Suprapubic skin (tissue), 4 donors: ENCODE measurements at regions not wholly inside any gene's neighbourhood (a gene's known extent, or its start where the extent isn't known, plus 50 kb on each side); places are given as distances from the start of the nearest gene placed in this dataset.

Experiments
- DNase-seq, 2 donors: peaks; one replicate each; pipeline ENCODE4 v3.0.0-alpha.2; 2019; ENCODE audit warnings: low spot score in 2 of 2
- H3K27ac ChIP-seq: fragments of 200-600 bp; sonication (generic); one replicate; pipeline ENCODE4 v1.5.1; 2019
- H3K27me3 ChIP-seq: fragments of 200-600 bp; sonication (generic); one replicate; pipeline ENCODE4 v1.5.1; 2019
- H3K36me3 ChIP-seq: fragments of 200-600 bp; sonication (generic); one replicate; pipeline ENCODE4 v1.5.1; 2019
- H3K4me1 ChIP-seq: fragments of 200-600 bp; sonication (generic); one replicate; pipeline ENCODE4 v1.5.1; 2019
- H3K4me3 ChIP-seq: fragments of 200-600 bp; sonication (generic); one replicate; pipeline ENCODE4 v1.5.1; 2019; ENCODE audit warnings: mild to moderate bottlenecking
- H3K9me3 ChIP-seq: fragments of 200-600 bp; sonication (generic); one replicate; pipeline ENCODE4 v1.5.1; 2019
- CTCF ChIP-seq, 2 donors: fragments of 200-600 bp in 1 of 2; fragments of 450-650 bp in 1 of 2; sonication (generic) in 1 of 2; IDR thresholded peaks; one replicate each; pipeline ENCODE4 v1.5.1; 2016 to 2019; ENCODE audit warnings: antibody characterized with exemption in 2 of 2, mild to moderate bottlenecking in 1 of 2, moderate library complexity in 1 of 2
- EP300 ChIP-seq: sonication (generic); formaldehyde crosslinking; IDR thresholded peaks from one replicate; pipeline ENCODE4 v1.6.1; 2017; ENCODE audit warnings: antibody characterized with exemption
- POLR2A ChIP-seq, 2 donors: fragments of 450-650 bp; IDR thresholded peaks; one replicate each; pipeline ENCODE4 v1.6.1; 2017; ENCODE audit warnings: antibody characterized with exemption in 2 of 2, mild to moderate bottlenecking in 2 of 2, moderate library complexity in 2 of 2
- POLR2AphosphoS5 ChIP-seq, 3 donors: sonication (generic); formaldehyde crosslinking; IDR thresholded peaks; one replicate each; pipeline ENCODE4 v1.6.1; 2017; ENCODE audit warnings: antibody characterized with exemption in 3 of 3
- WGBS: methylation state at CpG from one replicate; pipeline ENCODE4 v1.1.5; 2018; 5-methylcytosine and 5-hydroxymethylcytosine counted together

- Histone ChIP-seq H3K36me3 (no peaks in the 10 kb centered on the region), H3K27me3 (peaks cover 3% of the 10 kb centered on the region), H3K4me3 (no peak overlapping the region), H3K27ac (no peak overlapping the region), H3K4me1 (no peaks in the 10 kb centered on the region), H3K9me3 (no peaks in the 10 kb centered on the region)
- no peak for DNase-seq
- 79% methylated on average over 3 of the region's 3 CpGs for WGBS
- TF ChIP-seq POLR2A (IDR thresholded peaks at IDR 0.05) (no peak), CTCF (IDR thresholded peaks at IDR 0.05) (no peak), EP300 (no peak), POLR2AphosphoS5 (IDR thresholded peaks at IDR 0.05) (no peak)
Measured at GRCh38 chr11:15724601-15725000, 609.9 kb downstream of the INSC start.

GRCh38 chr11:15725246-15725645 lies 610.5 kb downstream of the INSC start:
- no peak for TF ChIP-seq CTCF (IDR thresholded peaks at IDR 0.05)
- TF ChIP-seq EP300 = no peak
- TF ChIP-seq POLR2AphosphoS5 (IDR thresholded peaks at IDR 0.05) = no peak
- no peak for TF ChIP-seq POLR2A (IDR thresholded peaks at IDR 0.05)
- H3K27me3 ChIP-seq = peaks cover 3% of the 10 kb centered on the region
- WGBS = 29% methylated on average over 2 of the region's 2 CpGs
- H3K27ac ChIP-seq = no peak overlapping the region
- H3K4me1 ChIP-seq = no peaks in the 10 kb centered on the region
- no peaks in the 10 kb centered on the region for H3K36me3 ChIP-seq
- H3K9me3 ChIP-seq = no peaks in the 10 kb centered on the region
- H3K4me3 ChIP-seq = no peak overlapping the region
- DNase-seq = no peak

GRCh38 chr11:15726221-15726746 lies 611.6 kb downstream of the INSC start:
- Histone ChIP-seq H3K27me3 (peaks cover 3% of the 10 kb centered on the region), H3K36me3 (no peaks in the 10 kb centered on the region), H3K4me1 (no peaks in the 10 kb centered on the region), H3K9me3 (no peaks in the 10 kb centered on the region), H3K27ac (no peak overlapping the region), H3K4me3 (no peak overlapping the region)
- TF ChIP-seq POLR2AphosphoS5 (IDR thresholded peaks at IDR 0.05) (no peak), EP300 (no peak), CTCF (IDR thresholded peaks at IDR 0.05) (no peak), POLR2A (IDR thresholded peaks at IDR 0.05) (no peak)
- no peak for DNase-seq
- 58% methylated on average over 3 of the region's 3 CpGs for WGBS

- no peak for TF ChIP-seq CTCF (IDR thresholded peaks at IDR 0.05)
- no peak for TF ChIP-seq POLR2AphosphoS5 (IDR thresholded peaks at IDR 0.05)
- TF ChIP-seq EP300 = no peak
- TF ChIP-seq POLR2A (IDR thresholded peaks at IDR 0.05) = no peak
- 74% methylated on average over 2 of the region's 2 CpGs for WGBS
- no peaks in the 10 kb centered on the region for H3K4me1 ChIP-seq
- H3K27ac ChIP-seq = no peak overlapping the region
- no peaks in the 10 kb centered on the region for H3K36me3 ChIP-seq
- no peaks in the 10 kb centered on the region for H3K27me3 ChIP-seq
- DNase-seq = no peak
- H3K4me3 ChIP-seq = no peak overlapping the region
- no peaks in the 10 kb centered on the region for H3K9me3 ChIP-seq
Measured at GRCh38 chr11:15726893-15727519, 612.3 kb downstream of the INSC start.

GRCh38 chr11:15727520-15727914 lies 612.8 kb downstream of the INSC start:
- Histone ChIP-seq H3K36me3 (no peaks in the 10 kb centered on the region), H3K4me1 (no peaks in the 10 kb centered on the region), H3K27ac (no peak overlapping the region), H3K9me3 (no peaks in the 10 kb centered on the region), H3K4me3 (no peak overlapping the region), H3K27me3 (no peaks in the 10 kb centered on the region)
- TF ChIP-seq POLR2A (IDR thresholded peaks at IDR 0.05) = no peak
- TF ChIP-seq EP300 = no peak
- no peak for TF ChIP-seq POLR2AphosphoS5 (IDR thresholded peaks at IDR 0.05)
- no peak for TF ChIP-seq CTCF (IDR thresholded peaks at IDR 0.05)
- DNase-seq = no peak
